Activated CD8-positive, alpha-beta memory T cell treated with anti-CD3 and anti-CD28 coated beads for 24 hours (primary cell): ENCODE measurements at regions not wholly inside any gene's neighbourhood (a gene's known extent, or its start where the extent isn't known, plus 50 kb on each side); places are given as distances from the start of the nearest gene placed in this dataset.
"Not testable (repeated sequence)": the region's sequence is repeated elsewhere in the genome, so short reads cannot be mapped to it uniquely, and the experiment has no call there.

Source experiments
- DNase-seq: peaks from one replicate; pipeline ENCODE4 v3.0.0-alpha.2; 2020

GRCh38 chr4:122973465-122973864 lies 51.1 kb upstream of the NUDT6 start:
- DNase-seq = no peak

DNA sequence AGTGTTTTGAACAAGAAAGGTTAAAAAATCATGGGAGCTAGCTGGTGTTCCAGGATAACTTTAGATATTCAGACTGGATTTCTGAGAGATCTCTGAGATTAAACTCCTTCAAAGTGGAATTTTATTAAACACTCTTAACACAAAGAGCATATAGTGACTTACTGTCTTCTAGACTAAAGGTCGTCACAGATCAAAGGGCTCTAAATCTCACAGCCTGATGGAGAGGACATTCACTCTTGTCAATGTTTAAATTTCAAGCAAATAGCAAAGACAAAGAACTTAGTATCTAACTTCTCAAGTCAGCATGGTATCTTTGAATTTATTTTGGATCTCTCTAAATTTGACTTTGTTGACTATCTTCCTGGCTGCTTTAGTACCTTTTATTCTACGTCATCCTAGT lies 53.7 kb upstream of the NUDT6 start:
- DNase-seq = no peak

DNA sequence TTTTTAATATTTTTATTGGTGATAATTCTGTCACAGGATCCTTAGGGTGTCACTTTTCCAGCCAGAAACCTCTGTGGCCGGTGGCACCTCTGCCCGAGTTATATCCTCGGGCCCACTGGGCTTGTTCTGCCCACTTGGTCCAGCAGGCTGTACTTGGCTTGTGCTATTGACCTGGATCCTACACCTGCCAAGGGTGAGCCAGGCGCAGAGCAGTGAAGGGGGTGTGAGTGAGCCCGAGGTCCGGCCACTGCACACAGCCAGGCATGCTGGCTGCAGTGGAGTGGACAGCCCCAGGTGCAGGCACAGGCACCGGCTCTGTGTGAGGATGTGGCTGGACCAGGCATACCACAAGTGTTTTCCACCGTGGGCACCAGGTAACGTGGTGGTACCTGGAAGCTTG lies 54.7 kb upstream of the NUDT6 start:
- no peak for DNase-seq

- DNase-seq = no peak
Measured at GRCh38 chr4:122978109-122978508, 55.7 kb upstream of the NUDT6 start.

- DNase-seq = no peak
Measured at GRCh38 chr4:122978789-122979188, 56.4 kb upstream of the NUDT6 start.

- DNase-seq = no peak
Measured at GRCh38 chr4:122980860-122981259, 58.5 kb upstream of the NUDT6 start.

- DNase-seq = no peak
Measured at GRCh38 chr4:122988696-122989095, 66.3 kb upstream of the NUDT6 start.

DNA sequence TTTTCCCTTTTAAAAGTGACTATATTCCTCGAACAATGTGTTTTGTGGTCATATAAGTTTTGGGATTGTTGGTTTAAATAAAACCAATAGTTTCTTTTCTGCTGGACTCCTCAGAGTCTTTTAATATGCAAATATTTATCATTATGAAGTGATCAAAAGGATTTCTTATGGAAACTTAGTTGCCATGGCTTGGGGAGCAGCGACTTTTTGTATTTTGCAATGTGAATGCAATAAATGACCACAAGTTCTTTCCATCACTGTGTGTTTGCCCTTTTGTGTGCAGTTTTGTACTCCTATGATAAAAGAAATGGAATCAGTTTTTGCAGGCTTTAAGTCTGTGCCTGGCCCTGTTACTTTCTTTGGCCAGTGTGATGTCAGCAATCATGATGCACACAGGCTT lies 68.5 kb upstream of the NUDT6 start:
- no peak for DNase-seq

DNA sequence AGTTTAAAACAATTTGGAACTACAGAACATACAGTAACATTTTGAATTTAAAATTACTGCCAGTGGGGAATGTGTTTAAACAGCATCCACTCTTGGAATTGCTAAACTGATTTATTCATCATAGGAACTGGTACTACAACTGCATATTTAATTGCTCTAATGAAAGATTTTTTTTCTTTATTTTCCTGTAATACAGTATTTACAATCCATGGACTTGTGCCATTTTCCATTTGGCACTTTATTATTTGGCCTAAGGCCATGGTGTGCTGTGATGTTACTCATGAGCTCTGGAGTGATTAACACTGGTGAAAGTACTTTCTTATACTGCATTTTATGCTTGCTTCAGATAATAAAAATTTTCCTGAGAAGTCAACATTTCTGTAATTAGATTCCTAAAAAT lies 69.7 kb upstream of the NUDT6 start:
- DNase-seq = no peak

- no peak for DNase-seq
Measured at GRCh38 chr4:122992641-122993040, 70.2 kb upstream of the NUDT6 start.

GRCh38 chr4:122996350-122996749 lies 74.0 kb upstream of the NUDT6 start:
- DNase-seq = no peak

- DNase-seq = no peak
Measured at GRCh38 chr4:122997463-122998101, 75.2 kb upstream of the NUDT6 start.

DNA sequence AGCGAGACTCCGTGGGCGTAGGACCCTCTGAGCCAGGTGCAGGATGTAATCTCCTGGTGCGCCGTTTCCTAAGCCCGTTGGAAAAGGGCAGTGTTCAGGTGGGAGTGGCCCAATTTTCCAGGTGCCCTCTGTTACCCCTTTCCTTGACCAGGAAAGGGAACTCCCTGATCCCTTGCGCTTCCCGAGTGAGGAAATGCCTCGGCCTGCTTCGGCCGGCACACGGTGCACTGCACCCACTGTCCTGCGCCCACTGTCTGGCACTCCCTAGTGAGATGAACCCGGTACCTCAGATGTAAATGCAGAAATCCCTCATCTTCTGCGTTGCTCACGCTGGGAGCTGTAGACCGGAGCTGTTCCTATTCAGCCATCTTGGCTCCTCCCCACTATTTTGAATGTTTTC lies 81.7 kb upstream of the NUDT6 start:
- DNase-seq = not testable (repeated sequence)

DNA sequence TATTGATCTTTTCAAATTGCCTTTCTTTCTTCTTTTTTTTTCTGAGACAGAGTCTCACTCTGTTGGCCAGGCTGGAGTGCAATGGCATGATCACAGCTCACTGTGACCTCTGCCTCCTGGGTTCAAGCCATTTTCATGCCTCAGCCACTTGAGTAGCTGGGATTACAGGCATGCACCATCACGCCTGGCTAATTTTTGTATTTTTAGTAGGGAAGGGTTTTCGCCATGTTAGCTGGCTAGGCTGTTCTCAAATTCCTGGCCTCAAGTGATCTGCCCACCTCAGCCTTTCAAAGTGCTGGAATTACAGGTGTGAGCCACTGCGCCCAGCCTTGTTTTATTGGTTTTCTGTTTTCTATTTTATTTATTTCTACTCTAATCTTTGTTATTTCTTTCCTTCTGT lies 82.7 kb upstream of the NUDT6 start:
- not testable (repeated sequence) for DNase-seq

DNA sequence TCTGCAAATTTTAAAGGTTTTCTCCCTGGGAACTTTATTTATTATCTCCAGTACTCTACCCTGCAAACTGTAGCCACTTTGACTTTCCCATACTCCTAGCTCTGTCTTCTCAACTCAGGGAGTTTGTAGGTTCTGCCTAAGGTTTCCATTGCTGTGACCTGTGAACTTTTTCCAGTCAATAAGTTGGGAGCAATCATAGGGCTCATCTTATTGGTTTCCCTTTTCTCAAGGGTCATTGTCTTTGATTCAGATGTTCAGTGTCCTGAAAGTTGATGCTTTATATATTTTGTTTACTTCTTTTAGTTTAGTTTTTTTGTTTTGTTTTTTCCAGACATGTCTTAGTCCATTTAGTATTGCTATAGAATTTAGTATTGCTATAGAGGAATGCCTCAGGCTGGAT lies 85.3 kb upstream of the NUDT6 start:
- DNase-seq = no peak

GRCh38 chr4:123012416-123012815 lies 90.0 kb upstream of the NUDT6 start:
- not testable (repeated sequence) for DNase-seq

DNA sequence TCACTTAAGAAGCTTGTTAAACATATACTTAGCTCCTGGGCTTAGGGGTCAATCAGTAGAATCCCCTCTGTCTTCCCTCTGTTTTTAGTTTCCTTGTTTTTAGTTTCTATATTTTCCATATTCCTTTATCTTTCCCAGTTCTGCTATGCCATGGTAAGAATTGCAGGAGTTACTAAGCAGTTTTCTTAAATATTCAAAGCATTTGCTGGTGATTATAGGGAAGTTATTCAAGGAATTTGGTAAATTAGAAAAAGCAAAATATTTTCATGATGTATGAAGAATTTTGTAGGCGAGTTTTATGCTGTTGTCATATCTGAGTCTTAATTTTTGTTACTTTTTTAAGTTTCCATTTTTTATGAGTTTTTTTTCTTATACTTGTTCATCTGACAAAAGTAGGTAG lies 91.6 kb upstream of the NUDT6 start:
- DNase-seq = no peak

DNA sequence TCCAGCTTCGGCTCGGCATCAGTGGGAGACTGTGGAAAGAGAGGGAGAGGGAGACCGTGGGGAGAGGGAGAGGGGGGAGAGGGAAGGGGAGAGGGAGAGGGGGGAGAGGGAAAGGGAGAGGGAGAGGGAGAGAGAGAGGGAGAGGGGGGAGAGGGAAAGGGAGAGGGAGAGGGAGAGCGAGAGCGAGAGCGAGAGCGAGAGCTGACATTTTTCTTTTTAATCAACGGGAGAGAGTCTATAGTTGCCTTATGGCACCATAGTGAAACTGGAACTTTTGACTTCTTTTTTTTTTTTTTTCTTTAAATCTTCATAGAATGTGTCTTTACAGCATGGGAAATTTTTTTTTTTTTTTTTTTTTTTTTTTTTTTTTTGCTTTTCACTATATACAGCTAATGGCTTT lies 94.7 kb upstream of the NUDT6 start:
- no peak for DNase-seq

DNA sequence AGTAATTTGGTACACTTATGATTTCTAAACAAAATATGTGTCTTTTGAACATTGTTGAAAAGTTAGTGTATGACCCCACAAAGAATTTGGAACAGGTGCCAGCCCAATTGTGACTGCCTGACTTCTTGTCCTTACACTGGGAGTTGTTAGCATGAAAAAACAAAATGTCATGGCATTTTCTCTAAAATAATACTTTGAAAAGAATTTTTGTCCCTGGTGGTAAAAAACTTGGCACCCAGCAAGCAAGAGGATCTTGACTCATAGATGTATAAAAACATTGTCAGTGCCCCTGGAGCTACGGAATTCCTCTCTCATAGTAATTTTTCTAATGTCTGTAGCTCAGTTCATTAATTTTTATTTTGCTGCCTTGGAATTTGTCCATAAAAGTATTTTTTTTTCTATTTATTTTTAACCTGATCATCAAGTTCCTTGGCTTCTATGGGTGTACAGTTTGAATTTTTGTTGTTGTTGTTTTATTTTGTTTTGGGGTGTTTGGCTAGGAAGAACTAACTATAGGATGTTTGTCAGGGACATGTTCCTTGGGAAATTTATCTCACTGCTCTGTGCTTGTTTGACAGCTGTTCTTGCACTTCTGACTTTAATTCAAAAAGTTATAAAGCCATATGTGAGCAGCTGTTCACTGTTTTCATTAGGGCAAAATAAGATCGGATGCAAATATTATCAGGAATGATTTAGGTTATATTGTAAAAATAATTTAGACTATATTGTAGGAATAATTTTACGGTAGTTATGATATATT lies 95.4 kb upstream of the NUDT6 start:
- no peak for DNase-seq

DNA sequence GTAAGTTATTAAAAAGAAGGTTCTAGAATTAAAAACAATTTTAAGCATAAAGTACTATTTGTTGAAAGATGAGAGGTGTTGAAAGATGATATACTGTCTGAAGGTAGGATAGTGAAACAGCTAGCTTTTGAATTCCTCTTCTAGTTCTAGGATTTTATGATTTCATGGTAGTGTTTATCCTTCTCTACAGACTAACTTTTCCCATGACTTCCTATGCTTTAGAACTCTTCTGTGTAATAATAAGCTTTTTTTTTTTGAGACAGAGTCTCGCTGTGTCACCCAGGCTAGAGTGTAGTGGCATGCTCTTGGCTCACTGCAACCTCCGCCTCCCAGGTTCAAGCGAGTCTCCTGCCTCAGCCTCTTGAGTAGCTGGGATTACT lies 96.0 kb upstream of the NUDT6 start:
- no peak for DNase-seq

DNA sequence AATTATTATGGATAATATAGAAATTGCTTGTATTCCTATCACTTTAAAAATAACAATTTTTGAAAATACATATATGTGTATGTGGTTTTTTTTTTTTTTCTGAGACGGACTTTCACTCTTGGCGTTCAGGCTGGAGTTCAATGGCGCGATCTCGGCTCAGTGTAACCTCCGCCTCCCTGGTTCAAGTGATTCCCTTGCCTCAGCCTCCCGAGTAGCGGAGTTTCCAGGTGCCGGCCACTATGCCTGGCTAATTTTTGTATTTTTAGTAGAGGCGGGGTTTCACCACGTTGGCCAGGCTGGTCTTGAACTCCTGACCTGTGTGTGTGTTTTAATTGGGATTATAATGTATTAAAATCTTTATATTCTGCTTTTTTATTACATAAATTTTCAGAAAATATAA lies 97.9 kb upstream of the NUDT6 start:
- no peak for DNase-seq

- no peak for DNase-seq
Measured at GRCh38 chr4:123023647-123024046, 101.2 kb upstream of the NUDT6 start.

DNA sequence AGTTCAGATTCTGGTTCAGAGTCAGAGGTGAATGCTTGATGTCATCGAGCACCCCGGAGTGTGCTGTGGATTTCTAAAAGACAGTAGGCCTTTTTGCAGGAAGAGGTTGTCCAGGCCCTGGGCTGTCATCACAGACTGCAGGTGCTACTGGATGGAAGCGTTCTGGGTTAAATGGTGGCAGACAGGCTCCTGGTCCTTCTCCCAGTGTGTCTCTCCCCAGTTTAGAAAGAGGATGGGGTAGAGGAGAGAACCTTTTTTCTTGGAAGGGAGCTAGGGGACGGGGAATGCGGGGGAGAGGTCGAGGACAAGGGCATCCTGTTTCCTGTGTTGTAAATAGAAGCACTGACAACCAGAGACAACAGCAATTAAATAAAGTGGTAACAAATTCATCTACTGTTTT lies 102.3 kb upstream of the NUDT6 start:
- DNase-seq = no peak

DNA sequence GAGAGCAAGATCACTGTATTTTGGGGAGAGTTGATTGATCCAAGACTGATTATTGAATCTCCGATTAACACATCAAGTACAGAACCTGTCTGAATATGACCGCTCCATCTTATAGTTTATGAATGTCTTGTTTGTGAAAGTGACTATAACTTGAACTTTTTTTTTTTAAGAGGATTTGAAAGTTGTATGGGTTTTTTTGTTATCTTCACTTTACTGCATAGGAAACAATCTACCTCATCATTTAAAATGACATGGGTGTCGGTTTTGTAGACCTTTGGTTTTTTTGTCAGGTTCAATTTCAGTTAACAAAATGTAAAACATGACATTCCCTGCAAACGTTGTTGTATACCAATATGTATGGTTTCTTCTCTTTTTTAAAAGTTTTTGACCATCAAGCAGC lies 103.0 kb upstream of the NUDT6 start:
- no peak for DNase-seq

DNA sequence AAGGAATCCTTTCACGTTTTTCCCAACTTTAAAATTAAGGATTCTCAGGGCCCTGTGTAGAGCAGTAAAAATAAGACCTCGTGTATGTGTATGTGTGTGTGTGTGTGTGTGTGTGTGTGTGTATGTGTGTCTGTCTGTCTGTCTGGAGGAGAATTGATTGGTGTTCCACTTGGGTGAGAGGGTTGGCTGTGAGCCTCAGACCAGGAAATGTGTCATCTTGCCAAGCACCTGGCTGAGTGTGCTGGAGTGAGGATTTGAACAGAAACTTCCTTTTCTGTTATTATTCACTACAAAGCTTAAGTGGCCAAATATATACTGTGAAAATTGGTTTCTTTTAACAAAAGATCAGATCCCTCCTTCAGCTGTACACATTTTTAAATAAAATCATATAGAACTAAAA lies 103.6 kb upstream of the NUDT6 start:
- not testable (repeated sequence) for DNase-seq
